ENCODE measurements at regions not wholly inside any gene's neighbourhood (a gene's known extent, or its start where the extent isn't known, plus 50 kb on each side); places are given as distances from the start of the nearest gene placed in this dataset.

DNA sequence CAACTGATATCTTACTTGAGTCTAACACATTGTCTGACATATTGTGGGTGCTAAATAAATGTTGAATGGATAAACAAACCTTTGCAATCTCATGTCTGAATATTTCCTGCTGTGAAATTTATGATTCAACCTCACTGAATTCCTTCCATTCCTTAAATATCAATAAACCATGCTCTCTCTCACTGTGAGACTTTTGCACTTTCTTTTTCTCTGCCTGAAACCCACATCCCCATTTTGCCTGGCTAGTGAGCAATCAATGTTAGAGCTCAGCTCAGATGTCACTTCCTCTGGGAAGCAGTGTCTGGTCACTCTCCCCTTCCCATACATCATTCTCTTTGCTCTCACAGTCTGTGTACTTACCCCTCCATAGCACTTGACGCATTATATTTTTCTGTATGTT, 383.7 kb upstream of the TRPC7 start:
- Histone ChIP-seq H2BK120ac (replicated peaks; ENCODE audit: low read depth, low read length) (no peak overlapping the region), H4K91ac (replicated peaks; ENCODE audit: insufficient read length, low read length) (no peak overlapping the region), H3K36me3 (ENCODE audit: control insufficient read depth in 2 of 4, insufficient read depth in 4 of 4, low read length in 3 of 4) (no peaks in the 10 kb centered on the region), H4K5ac (ENCODE audit: insufficient read length, low read depth, low read length) (no peak overlapping the region), H3K14ac (ENCODE audit: insufficient read length) (no peak overlapping the region), H2BK20ac (ENCODE audit: low read length) (no peak overlapping the region), H3K79me2 (ENCODE audit: control insufficient read depth in 1 of 2, insufficient read depth in 2 of 2, low read length in 2 of 2) (no peaks in the 10 kb centered on the region), H3K9me3 (ENCODE audit: insufficient read depth in 2 of 2, low read depth in 1 of 2, low read length in 1 of 2) (peaks cover 6% of the 10 kb centered on the region in 2 experiments; a peak in 2 of 4 replicates), H3K4ac (replicated peaks; ENCODE audit: insufficient read length, low read depth, low read length) (no peak overlapping the region), H2BK15ac (ENCODE audit: low read length) (no peak overlapping the region), H2BK12ac (ENCODE audit: low read depth, low read length) (no peak overlapping the region), H2BK5ac (ENCODE audit: low read depth, low read length) (no peak overlapping the region), H3K9ac (replicated peaks in 1 of 4; ENCODE audit: extremely low read depth in 1 of 4, low read depth in 3 of 4, low read length in 3 of 4) (no peak overlapping the region), H3K23ac (ENCODE audit: insufficient read length) (no peak overlapping the region), H3K18ac (ENCODE audit: extremely low read depth, low read length) (no peak overlapping the region), H3K56ac (replicated peaks; ENCODE audit: insufficient read length, low read depth, low read length) (no peak overlapping the region), H2AK5ac (ENCODE audit: low read depth, low read length) (no peak overlapping the region), H2AFZ (ENCODE audit: low read length) (no peak overlapping the region), H3K79me1 (ENCODE audit: low read depth, low read length) (no peaks in the 10 kb centered on the region), H3K4me2 (ENCODE audit: insufficient read depth in 1 of 2, low read depth in 2 of 2, low read length in 2 of 2) (no peak overlapping the region), H4K20me1 (replicated peaks in 1 of 2; ENCODE audit: control insufficient read depth in 1 of 2, insufficient read depth in 2 of 2, low read length in 2 of 2) (no peaks in the 10 kb centered on the region), H3K4me3 (ENCODE audit: extremely low read depth in 1 of 4, insufficient read depth in 2 of 4, low read depth in 3 of 4, low read length in 4 of 4) (no peak overlapping the region), H3K4me1 (replicated peaks in 1 of 4; ENCODE audit: control insufficient read depth in 3 of 4, insufficient read depth in 4 of 4, low read length in 3 of 4) (no peaks in the 10 kb centered on the region), H3K27me3 (replicated peaks in 1 of 4; ENCODE audit: control insufficient read depth in 3 of 4, extremely low read depth in 1 of 4, insufficient read depth in 3 of 4, low read length in 3 of 4) (no peaks in the 10 kb centered on the region), H3K27ac (ENCODE audit: low read depth, low read length) (no peak overlapping the region), H3K23me2 (ENCODE audit: low read depth, low read length) (no peaks in the 10 kb centered on the region), H4K8ac (ENCODE audit: extremely low read depth, insufficient read depth, low read length) (no peak overlapping the region)
- 85% methylated on average over 1 of the region's 1 CpG; no CpG with 5 or more reads in 1 of the 2 experiments for WGBS, 2 experiments (ENCODE audit: extremely low coverage in 1 of 2, insufficient coverage in 1 of 2, insufficient read length in 1 of 2, insufficient replicate concordance in 2 of 2, low coverage in 1 of 2, low lambda C conversion rate in 2 of 2, missing lambda C conversion rate in 1 of 2)
- TF ChIP-seq, protein P1, sequence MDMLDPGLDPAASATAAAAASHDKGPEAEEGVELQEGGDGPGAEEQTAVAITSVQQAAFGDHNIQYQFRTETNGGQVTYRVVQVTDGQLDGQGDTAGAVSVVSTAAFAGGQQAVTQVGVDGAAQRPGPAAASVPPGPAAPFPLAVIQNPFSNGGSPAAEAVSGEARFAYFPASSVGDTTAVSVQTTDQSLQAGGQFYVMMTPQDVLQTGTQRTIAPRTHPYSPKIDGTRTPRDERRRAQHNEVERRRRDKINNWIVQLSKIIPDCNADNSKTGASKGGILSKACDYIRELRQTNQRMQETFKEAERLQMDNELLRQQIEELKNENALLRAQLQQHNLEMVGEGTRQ (IDR thresholded peaks at IDR 0.05; ENCODE audit: low read length) = no peak
- TF ChIP-seq MAFK (IDR thresholded peaks at IDR 0.05; ENCODE audit: low read depth, low read length) (no peak), EGR1 (IDR thresholded peaks at IDR 0.05; ENCODE audit: borderline replicate concordance, low read depth, low read length) (no peak), POU5F1 (IDR thresholded peaks at IDR 0.05; ENCODE audit: low read depth, low read length) (no peak), SIRT6 (IDR thresholded peaks at IDR 0.05; ENCODE audit: low read length) (no peak), SP2 (IDR thresholded peaks at IDR 0.05; ENCODE audit: low read length) (no peak), SP4 (IDR thresholded peaks at IDR 0.05; ENCODE audit: low read length) (no peak), RNF2 (IDR thresholded peaks at IDR 0.05; ENCODE audit: borderline replicate concordance, low read depth, low read length, missing control alignments, poor library complexity, severe bottlenecking) (no peak), BCL11A (IDR thresholded peaks at IDR 0.05; ENCODE audit: low read depth in 2 of 2, low read length in 2 of 2) (no peak), CHD1 (IDR thresholded peaks at IDR 0.05; ENCODE audit: low read depth, low read length) (no peak)
- TF ChIP-seq, protein P2, sequence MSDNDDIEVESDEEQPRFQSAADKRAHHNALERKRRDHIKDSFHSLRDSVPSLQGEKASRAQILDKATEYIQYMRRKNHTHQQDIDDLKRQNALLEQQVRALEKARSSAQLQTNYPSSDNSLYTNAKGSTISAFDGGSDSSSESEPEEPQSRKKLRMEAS (IDR thresholded peaks at IDR 0.05) = no peak
- ChIA-PET CTCF (ENCODE audit: partially characterized antibody) (interaction anchor here (0.8 to 1.1 kb wide), 2 partner anchors 63 to 504 kb away, joined by 3 to 4 read pairs; no protein-coding TSS in a partner anchor), POLR2A (ENCODE audit: partially characterized antibody) (no interaction called here)
- no peak for DNase-seq (ENCODE audit: low read depth in 1 of 2, low spot score in 2 of 2)
- FAIRE-seq = no peak

Measured in H1 (cell line).